ENCODE measurements at regions not wholly inside any gene's neighbourhood (a gene's known extent, or its start where the extent isn't known, plus 50 kb on each side); places are given as distances from the start of the nearest gene placed in this dataset.

GRCh38 chr7:25399000-25399750, 170.9 kb upstream of the NPVF start:
- no peak for DNase-seq

GRCh38 chr7:25402532-25402931, 174.2 kb upstream of the NPVF start:
- no peak for DNase-seq

GRCh38 chr7:25405736-25406135, 177.4 kb upstream of the NPVF start:
- DNase-seq: no peak

GRCh38 chr7:25407053-25407452, 178.8 kb upstream of the NPVF start:
- DNase-seq: no peak

- no peak for DNase-seq
Measured at GRCh38 chr7:25408012-25408687, 179.9 kb upstream of the NPVF start.

GRCh38 chr7:25408876-25409275, 180.6 kb upstream of the NPVF start:
- no peak for DNase-seq

GRCh38 chr7:25409897-25410636, 181.8 kb upstream of the NPVF start:
- DNase-seq: no peak

- no peak for DNase-seq
Measured at GRCh38 chr7:25420771-25421170, 192.5 kb upstream of the NPVF start.

- no peak for DNase-seq
Measured at GRCh38 chr7:25424113-25424512, 195.8 kb upstream of the NPVF start.

- no peak for DNase-seq
Measured at GRCh38 chr7:25424855-25425254, 196.6 kb upstream of the NPVF start.

GRCh38 chr7:25427721-25428120, 199.4 kb upstream of the NPVF start:
- DNase-seq: no peak

- DNase-seq: no peak
Measured at GRCh38 chr7:25429731-25430130, 201.4 kb upstream of the NPVF start.

GRCh38 chr7:25430200-25430931, 202.1 kb upstream of the NPVF start:
- DNase-seq: no peak

GRCh38 chr7:25431956-25432450, 203.7 kb upstream of the NPVF start:
- DNase-seq: no peak

- DNase-seq: no peak
Measured at GRCh38 chr7:25432807-25433206, 204.5 kb upstream of the NPVF start.

GRCh38 chr7:25436413-25436812, 208.1 kb upstream of the NPVF start:
- DNase-seq: no peak

- DNase-seq: no peak
Measured at GRCh38 chr7:25437308-25437707, 209.0 kb upstream of the NPVF start.

- no peak for DNase-seq
Measured at GRCh38 chr7:25444991-25445390, 216.7 kb upstream of the NPVF start.

- no peak for DNase-seq
Measured at GRCh38 chr7:25448301-25448700, 220.0 kb upstream of the NPVF start.

- no peak for DNase-seq
Measured at GRCh38 chr7:25454020-25454419, 225.7 kb upstream of the NPVF start.

- DNase-seq: no peak
Measured at GRCh38 chr7:25454562-25455041, 226.3 kb upstream of the NPVF start.

- DNase-seq: no peak
Measured at GRCh38 chr7:25455683-25456251, 227.5 kb upstream of the NPVF start.

All from 8988T (cell line).